ENCODE measurements at regions not wholly inside any gene's neighbourhood (a gene's known extent, or its start where the extent isn't known, plus 50 kb on each side); places are given as distances from the start of the nearest gene placed in this dataset.

DNA sequence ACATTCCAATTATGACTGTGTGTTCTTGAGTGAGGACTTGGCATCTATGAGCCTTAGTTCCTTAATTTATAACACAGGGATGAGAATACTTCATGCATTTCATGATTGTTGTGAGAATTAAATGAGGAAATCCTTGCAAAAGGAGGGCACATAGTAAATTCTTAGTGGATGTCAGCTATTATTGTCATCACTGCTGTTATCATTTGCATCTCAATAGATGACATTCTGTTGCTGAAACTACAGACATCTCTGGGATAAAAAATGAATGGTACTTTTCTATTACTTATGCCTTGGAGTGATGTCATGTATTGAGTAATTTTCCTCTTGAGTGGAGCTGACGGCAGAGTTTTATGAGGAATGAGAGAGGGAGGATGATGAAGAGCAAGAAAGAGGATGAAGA lies 184.4 kb upstream of the CDH11 start:
- in situ Hi-C loops (cut with MboI; ENCODE audit: low pct_unique_long_range_greater_than_20kb, low sequenced_read_pairs): no loop called here
- no peak for DNase-seq

DNA sequence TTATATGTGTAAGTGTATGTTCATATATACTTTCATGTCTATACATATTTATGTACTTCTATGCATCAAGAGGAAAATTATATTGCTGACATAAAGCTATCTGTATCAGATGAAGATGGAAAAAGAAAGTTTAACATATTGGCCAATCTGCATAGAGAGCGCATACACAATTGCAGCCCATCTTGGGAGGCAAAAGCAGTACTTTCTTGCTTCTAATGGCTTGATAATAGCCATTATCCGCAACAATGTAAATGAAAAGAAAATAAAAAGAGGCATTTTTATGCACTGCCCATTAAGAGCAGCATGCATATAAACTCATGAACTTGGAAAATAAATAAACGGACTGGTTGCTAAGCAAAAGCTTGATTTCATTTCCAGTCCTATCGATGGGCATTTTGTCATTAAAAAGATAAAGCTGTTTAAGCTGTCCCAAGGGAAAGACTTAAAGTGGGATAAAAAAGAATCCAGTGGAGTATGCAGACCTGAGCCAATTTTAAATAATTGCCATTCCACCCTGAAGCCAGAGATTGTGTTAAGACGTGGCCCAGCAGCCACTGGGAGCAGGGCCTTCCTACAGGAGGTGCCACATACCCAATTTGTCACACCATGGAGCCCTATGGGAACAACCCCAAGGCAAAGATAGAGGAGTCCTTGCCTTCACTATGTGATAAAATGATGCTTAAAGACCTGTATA lies 183.6 kb upstream of the CDH11 start:
- no peak for DNase-seq
- in situ Hi-C loops (cut with MboI; ENCODE audit: low pct_unique_long_range_greater_than_20kb, low sequenced_read_pairs): no loop called here

DNA sequence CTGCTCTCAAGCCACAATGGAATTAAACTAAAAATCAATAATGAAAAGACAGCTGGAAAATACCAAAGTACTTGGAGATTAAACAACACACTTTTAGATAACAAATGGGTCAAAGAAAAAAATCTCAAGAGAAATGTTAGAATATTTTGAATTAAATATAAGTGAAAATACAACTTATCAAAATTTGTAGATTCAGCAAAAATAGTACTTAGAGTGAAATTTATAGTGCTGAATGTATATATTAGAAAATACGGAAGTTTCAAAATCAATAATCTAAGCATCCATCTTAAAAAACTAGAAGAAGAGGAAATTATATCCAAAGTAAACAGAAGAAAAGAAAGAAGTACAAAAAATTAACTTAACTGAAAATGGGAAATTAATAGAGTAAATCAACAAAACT lies 179.2 kb upstream of the CDH11 start:
- in situ Hi-C loops (cut with MboI; ENCODE audit: low pct_unique_long_range_greater_than_20kb, low sequenced_read_pairs): no loop called here
- no peak for DNase-seq

DNA sequence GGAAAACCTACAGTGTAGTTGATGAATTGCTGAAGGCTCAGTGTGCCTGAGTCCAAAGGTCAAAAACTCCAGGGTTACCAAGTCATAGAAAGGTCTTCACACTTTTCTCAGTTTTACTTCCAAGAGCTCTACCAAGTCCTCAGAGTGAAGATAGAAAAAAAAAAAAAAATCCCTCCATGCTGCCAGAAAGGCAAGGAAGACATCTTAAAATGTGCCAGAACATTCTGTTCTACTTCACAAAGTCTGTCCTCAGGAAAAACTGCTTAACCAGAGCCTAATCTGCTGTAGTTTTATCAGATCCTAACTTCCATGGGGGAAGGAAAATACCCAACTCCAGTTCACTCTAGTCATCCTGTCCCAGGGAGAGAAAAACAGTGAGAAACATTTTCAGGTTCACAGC lies 175.6 kb upstream of the CDH11 start:
- DNase-seq: no peak
- in situ Hi-C loops (cut with MboI; ENCODE audit: low pct_unique_long_range_greater_than_20kb, low sequenced_read_pairs): no loop called here

DNA sequence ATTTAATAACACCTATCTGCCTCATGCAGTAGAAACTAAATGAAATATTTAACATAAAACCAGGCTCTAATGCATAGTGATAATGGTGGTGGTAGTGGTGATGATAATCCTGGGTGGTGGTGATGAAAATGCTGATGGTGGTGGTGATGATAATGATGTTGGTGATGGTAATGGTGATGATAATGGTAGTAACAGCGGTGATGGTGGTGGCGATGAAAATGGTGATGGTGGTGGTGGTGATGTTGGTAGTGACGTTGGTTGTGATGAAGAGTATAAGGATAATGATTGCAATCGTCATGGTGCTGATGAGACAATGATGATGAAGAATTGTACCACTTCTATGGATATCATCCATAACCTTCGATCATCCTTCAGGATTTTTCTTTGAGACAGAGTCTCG lies 173.7 kb upstream of the CDH11 start:
- DNase-seq: no peak
- in situ Hi-C loops (cut with MboI; ENCODE audit: low pct_unique_long_range_greater_than_20kb, low sequenced_read_pairs): no loop called here

DNA sequence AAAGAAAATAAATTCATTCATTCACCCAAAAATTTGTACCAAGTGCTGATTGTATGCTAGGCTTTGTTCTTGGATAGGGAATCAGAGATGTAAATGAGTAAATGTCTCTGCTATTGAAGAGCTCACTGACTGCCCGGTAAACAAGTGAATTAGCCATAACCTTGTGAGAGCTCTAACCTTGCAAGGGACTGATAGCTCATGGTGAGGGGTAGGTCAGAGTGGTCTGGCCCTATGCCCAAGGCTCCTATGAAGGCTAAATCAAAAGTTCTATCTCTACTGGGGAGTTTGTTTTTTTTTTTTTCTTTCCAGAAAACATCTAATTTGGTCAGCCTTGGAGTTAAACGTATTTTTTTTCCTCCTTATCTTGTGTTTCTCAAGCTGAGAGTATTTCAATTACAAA lies 172.8 kb upstream of the CDH11 start:
- in situ Hi-C loops (cut with MboI; ENCODE audit: low pct_unique_long_range_greater_than_20kb, low sequenced_read_pairs): no loop called here
- DNase-seq: no peak

DNA sequence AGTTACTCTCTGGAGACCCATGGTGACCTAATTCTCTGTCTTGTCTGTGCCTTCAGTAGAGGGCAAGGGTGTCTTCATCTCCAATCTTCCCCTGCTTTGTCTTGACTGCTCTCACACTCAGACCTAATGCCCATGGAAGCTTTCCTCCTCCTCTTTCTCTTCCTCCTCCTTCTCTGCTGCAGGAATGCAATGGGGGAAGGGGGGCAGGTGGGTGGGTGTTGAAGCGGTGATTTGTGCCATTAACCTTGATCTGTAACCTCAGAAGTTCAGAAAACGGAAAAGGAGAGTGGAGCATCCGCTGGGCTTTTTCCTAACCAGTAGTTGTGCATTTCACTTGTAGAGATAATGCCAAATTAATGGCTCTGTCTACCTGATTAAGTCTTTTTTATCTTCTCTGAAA lies 172.3 kb upstream of the CDH11 start:
- DNase-seq: no peak
- in situ Hi-C loops (cut with MboI; ENCODE audit: low pct_unique_long_range_greater_than_20kb, low sequenced_read_pairs): no loop called here

DNA sequence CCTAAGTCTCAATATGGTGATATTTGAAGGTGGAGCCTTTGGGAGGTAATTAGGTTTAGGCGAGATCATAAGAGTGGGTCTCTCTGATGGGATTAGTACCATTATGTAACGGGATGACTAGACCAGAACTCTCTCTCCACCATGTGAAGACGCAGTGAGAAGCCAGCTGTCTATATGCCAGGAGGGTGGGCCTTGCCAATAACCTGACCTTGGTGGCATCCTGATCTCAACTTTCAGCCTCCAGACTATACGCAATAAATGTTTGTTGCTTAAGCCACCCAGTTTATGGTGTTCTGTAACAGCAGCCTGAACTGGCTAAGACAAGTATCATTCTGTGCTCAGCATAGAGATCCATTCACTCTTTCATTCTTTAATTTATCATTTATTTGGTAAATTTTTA lies 167.2 kb upstream of the CDH11 start:
- in situ Hi-C loops (cut with MboI; ENCODE audit: low pct_unique_long_range_greater_than_20kb, low sequenced_read_pairs): no loop called here
- DNase-seq: no peak

DNA sequence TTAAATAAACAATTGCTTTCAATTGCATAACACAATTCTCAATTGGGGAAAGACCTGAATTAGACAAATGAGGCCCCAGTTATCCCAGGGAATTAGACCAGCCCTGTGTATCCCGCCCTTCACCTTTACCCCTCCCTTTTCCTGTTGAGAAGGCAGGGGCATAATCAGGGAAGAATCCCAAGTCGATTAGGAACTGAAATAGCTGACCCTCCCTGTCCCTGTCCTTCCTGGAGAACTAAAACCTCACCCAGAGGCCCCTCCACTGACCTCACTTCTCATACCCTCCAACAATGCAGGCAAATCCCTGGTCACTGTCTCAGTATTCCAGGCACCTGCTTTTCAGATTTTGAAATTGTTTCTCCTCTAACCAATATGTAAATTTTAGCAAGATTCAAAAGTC lies 165.4 kb upstream of the CDH11 start:
- in situ Hi-C loops (cut with MboI; ENCODE audit: low pct_unique_long_range_greater_than_20kb, low sequenced_read_pairs): no loop called here
- no peak for DNase-seq

DNA sequence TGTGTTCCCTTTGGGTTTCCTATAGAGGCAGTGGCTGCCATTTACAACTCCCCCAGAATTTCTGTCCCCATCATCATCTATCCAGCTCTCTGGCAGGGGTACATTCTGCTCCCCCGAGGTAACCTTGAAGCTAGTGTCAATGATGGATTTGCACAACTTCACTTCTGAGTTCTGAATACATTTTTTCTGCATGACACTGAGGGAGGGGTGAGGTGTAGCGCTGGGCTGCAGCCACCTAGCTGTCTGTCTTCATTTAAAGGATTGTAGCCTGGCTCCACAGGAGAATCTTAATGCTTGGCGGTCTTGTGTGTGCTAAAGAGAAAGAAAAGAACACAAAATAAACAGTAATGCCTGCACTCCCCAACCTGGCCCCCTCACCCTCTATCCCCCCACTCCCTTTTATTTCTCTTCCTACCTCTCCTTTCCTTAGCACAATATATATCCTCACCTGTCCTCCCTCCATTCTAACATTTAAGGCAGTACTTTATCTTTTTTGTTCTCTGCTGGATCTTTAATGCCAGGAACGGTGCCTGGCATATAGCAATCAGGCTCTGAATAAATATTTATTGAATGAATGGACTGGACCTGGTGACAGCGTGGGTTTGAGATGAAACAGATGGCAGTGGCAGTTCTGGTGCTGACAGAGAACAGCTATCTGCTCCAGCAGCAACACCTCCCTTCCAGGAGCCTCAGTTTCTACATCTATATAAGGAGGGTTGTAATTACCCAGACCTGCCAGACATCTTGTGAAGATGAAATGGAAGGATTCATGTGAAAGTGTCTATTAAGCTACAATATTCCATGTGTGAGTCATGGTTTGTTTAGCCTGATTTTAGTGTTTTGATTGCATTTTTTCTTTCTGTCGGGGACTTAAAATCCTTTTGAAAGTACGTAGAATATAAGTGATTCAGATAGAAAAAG lies 163.5 kb upstream of the CDH11 start:
- DNase-seq: no peak
- in situ Hi-C loops (cut with MboI; ENCODE audit: low pct_unique_long_range_greater_than_20kb, low sequenced_read_pairs): no loop called here

DNA sequence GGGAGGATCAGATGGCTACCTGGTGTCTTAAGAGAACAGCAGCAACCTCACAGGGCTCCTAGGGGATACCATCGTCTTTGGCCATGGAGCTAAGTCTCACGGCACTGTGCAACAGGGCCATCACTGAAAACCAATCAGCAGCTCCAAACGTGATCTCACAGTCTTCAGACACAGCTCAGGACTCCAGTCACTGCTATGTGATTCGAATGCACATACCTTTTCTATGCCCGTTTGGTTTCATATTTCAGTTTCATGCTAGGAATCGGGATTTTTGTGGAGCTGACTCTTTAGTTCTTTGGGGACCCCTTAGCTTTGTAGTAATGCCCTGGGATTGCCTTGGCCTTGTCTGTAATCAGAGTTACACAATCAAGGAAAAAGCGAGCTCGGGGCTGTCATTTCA lies 162.8 kb upstream of the CDH11 start:
- DNase-seq: no peak
- in situ Hi-C loops (cut with MboI; ENCODE audit: low pct_unique_long_range_greater_than_20kb, low sequenced_read_pairs): no loop called here

DNA sequence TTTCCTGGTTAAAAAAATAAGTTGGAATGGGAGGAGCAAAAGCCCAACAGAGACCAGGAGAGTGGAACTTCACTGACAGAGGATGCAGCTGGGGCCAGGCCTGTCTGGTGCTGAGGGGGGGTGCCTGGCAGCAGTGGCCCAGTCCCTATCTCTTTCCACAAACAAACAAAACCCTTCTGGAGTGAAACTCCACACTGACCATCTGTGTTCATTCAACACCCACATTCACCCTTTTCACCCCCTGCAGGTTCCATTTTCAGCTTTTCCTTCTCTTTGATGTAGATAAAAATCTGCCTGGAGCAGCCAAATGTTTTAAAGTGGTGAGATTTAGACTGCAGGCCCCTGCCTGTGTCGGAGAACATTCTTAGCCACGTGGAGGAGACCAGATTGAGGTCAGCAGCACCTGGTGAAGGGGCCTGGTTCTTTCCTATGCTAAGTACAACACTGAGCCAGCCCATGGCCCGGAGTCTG lies 161.4 kb upstream of the CDH11 start:
- in situ Hi-C loops (cut with MboI; ENCODE audit: low pct_unique_long_range_greater_than_20kb, low sequenced_read_pairs): no loop called here
- no peak for DNase-seq

DNA sequence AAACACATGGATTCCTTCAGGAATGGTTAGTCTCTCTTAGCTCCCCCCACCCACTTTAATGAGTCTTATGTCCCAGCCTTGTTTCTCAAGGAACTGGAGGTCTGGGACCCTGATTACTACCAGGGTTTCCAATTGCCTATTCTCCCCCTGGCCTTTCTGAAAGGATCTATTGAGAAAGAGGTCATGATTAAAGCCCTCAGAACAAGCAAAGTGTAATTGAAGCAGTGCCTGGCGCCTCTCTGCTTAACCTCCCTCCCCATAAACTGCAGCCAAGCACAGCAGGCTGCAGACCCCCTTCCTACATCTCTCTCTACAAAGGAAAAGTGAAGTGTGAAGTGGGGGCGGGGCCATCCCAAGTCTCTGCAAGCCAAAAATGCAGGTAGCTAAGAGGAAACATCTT lies 159.7 kb upstream of the CDH11 start:
- in situ Hi-C loops (cut with MboI; ENCODE audit: low pct_unique_long_range_greater_than_20kb, low sequenced_read_pairs): no loop called here
- no peak for DNase-seq

DNA sequence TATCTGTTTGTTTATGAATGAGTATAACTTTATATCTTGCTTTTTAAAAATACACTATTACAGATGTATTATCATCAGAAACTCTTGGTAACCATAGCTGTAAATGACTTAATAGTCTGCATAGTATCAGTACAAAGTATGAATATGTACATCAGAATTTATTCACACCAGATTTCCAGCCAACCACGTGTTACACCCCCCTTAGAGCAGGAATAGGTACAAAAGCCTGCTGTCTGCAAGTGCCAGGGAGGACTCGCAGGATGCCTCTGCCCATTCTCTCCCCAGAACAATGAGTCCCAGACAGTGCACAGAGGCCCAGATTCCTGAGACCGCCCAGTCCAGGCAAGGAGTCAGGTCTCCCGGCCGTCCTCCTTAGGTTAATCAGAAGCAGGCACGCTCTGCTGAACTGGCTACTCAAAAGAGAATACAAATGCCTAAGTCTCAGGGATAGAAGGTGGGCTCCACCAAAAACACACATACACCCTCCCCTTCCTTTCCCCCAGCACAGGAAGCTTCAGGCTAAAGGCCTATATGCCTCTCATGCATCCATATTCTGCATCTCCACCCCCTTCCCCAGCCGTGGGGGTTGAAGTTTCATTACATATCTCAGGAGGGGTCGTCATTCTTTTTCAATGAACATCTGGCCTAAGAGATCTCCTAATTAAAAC lies 159.1 kb upstream of the CDH11 start:
- DNase-seq: no peak
- in situ Hi-C loops (cut with MboI; ENCODE audit: low pct_unique_long_range_greater_than_20kb, low sequenced_read_pairs): no loop called here

DNA sequence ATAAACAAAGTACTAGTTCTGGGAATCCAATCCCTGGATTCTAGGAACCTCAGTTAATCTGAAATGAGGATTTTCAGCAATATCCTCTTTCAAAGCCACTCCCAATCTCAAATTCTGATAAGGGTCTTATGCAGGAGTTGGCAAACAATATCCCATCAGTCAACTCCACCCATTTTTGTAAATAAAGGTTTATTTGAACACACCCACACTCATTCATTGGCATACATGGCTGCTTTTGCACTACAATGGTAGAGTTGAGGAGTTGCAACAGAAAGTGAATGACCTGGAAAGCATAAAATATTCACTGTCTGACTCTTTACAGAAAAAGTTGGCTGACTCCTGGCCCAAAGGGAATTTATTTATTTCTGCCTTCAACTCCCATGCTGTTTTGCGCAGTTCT lies 157.7 kb upstream of the CDH11 start:
- DNase-seq: no peak
- in situ Hi-C loops (cut with MboI; ENCODE audit: low pct_unique_long_range_greater_than_20kb, low sequenced_read_pairs): no loop called here

DNA sequence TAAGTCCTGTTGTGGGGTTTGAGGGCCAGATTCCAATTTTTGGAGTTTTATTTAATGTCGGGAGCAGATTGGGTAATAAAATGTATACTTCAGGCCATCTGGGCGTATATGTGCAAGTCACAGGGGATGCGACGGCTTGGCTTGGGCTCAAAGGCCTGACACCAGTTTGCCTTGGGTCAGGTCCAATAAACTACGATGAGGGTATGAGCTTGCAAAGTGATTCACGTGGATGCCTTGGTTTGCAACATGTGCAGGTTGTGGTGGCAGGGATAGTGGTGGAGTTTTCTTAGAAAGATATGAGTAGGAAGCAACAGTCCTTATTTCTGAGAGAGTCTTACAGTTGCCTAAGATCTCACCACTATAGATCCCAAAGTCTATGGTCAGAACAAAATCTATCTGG lies 157.0 kb upstream of the CDH11 start:
- no peak for DNase-seq
- in situ Hi-C loops (cut with MboI; ENCODE audit: low pct_unique_long_range_greater_than_20kb, low sequenced_read_pairs): no loop called here

DNA sequence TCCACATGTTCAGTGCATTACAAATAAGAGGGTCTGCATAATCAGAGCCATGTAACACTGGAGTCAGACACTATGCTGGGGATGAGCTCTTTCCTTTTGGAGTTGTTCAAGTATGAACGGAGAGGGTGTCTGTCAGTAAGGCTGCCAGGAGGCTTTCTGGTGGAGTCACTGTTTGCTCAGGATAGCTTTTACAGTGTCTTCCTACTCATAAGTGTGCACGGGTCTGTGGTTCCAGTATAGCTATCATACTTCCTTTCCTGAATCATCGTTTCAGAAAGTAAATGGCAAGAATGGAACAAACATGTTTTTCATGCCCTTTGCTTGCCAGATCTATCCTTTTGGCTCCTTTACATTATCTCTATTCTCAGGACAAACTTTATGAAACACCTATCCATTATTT lies 152.7 kb upstream of the CDH11 start:
- DNase-seq: no peak
- in situ Hi-C loops (cut with MboI; ENCODE audit: low pct_unique_long_range_greater_than_20kb, low sequenced_read_pairs): no loop called here

DNA sequence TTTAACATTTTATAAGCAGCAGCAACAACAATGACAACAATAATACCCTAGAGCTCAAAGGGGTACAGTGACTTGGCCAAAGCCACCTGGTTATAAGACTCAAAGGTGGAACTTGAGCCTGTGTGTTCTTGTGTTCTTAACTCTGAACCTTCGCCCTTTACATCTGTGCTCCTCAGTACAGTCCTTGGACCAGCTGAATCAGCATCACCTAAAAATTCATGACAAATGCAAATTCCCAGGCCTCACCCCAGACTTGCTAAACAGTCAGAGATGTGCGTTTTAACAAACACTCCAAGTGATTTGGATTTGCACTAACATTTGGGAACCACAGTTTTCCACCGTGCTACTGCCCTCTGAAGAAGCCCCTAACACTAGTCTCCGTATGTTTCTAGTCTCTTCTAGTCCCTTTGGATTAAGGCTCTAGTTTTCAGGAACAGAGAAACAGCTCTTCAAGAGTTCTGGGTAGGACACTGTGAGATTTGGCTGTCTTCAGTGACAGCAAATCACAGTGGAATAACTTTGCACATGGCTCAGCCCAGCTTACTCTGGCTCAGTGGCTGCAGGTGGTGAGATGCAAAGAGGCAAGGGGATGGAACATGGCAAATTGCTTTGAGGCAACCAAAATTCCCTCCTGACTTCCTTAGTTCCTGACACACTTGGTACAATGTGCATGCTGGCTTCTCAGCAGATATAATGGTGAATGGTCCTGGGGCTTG lies 151.0 kb upstream of the CDH11 start:
- no peak for DNase-seq
- in situ Hi-C loops (cut with MboI; ENCODE audit: low pct_unique_long_range_greater_than_20kb, low sequenced_read_pairs): no loop called here

DNA sequence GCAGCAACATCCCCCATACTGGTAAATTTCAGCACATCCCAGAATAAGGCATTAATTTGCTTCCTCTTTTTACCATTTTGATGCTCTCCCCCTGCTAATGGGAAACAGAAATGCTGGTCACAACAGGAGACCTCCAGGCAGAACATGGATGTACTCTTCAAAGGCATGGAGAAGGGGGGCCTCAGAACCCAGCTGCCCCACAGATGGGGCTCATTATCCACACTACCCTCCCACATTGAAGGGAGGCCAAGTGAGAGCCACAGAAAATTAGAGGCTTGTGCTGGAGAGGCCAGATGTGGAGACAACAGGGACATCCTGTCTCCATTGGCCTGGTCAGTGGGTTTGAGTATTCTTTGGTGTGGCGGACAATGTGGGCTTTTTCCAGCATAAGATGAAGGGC lies 150.1 kb upstream of the CDH11 start:
- in situ Hi-C loops (cut with MboI; ENCODE audit: low pct_unique_long_range_greater_than_20kb, low sequenced_read_pairs): no loop called here
- no peak for DNase-seq

DNA sequence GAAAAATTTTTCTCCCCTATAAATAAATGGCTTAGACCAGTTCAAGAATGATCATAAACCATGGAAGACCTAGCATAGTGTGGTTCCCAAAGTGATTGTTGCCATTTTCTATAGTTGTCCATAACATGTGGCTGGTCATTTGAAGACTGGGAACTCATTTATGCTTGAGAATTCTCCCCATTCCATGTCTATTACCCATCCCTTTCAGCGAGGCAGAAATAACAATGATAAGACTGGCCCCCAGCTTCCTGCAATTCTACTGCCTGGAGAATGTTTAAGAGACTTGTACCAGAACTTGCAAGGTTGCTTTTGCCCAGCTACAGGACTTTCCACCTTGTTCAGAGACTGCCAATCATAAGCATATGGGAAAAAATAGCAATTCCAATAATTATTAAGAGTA lies 146.5 kb upstream of the CDH11 start:
- DNase-seq: no peak
- in situ Hi-C loops (cut with MboI; ENCODE audit: low pct_unique_long_range_greater_than_20kb, low sequenced_read_pairs): no loop called here
